ENCODE measurements at regions not wholly inside any gene's neighbourhood (a gene's known extent, or its start where the extent isn't known, plus 50 kb on each side); places are given as distances from the start of the nearest gene placed in this dataset.

- WGBS, 2 donors: 78 to 85% methylated on average over 3 of the region's 3 CpGs
- intact Hi-C loops (cut with DNase I): no loop called here
- Histone ChIP-seq H3K4me1 (no peaks in the 10 kb centered on the region), H3K4me3 (replicated peaks in 1 of 3) (no peak overlapping the region), H3K27ac (no peak overlapping the region), H3K27me3 (no peaks in the 10 kb centered on the region), H3K36me3 (no peaks in the 10 kb centered on the region), H3K9me3 (no peaks in the 10 kb centered on the region)
- TF ChIP-seq CTCF (IDR thresholded peaks at IDR 0.05): no peak
- TF ChIP-seq POLR2A (IDR thresholded peaks at IDR 0.05): no peak
- DNase-seq: no peak
Observed at GRCh38 chr5:4815002-4815401, 325.1 kb upstream of the ADAMTS16 start.

DNA sequence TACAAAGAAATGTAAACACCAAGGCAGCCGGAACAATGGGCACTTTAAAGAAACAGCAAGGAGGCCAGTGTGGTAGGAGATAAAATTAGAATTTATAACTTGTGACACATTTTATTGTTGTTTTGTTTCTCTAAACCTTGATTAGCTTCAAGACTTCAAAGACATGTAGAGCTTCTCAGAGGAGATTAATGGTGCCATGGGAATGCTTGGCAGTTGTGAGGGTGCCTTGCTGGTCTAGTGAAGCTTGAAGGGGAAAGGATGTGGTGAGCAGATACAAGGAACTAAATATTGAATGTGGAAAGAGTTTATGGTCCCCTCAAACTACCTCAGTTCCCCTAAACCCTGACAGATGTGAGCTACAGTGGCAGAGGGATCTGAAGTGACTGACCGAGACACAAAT lies 322.4 kb upstream of the ADAMTS16 start:
- H3K4me3 ChIP-seq (replicated peaks in 1 of 3): no peak overlapping the region
- H3K27ac ChIP-seq: no peak overlapping the region
- TF ChIP-seq CTCF (IDR thresholded peaks at IDR 0.05): no peak
- TF ChIP-seq POLR2A (IDR thresholded peaks at IDR 0.05): no peak
- H3K36me3 ChIP-seq: no peaks in the 10 kb centered on the region
- WGBS, 2 donors: 78 to 84% methylated on average over 2 of the region's 2 CpGs
- no peaks in the 10 kb centered on the region for H3K4me1 ChIP-seq
- no peaks in the 10 kb centered on the region for H3K27me3 ChIP-seq
- intact Hi-C loops (cut with DNase I): no loop called here
- DNase-seq: no peak
- H3K9me3 ChIP-seq: no peaks in the 10 kb centered on the region

DNA sequence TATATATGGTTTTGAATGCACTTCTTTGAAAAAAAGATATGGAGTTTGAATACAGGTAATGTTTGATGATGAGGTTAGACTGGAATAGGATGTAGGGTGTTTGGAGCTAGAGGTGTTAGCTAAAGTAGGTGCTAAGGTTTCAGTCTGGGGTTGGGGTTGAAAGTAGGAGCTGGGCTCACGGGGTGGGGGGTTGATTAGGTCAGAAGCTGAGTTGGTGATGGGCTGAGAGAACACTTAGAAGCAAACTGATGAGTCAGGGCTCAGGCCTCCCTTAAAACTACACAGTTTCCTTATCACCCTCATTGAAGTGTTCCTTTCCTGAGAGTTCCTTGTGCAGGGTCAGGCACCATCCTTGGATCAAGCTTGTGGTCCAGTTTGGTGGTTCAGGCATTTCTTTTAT lies 308.8 kb upstream of the ADAMTS16 start:
- no peak overlapping the region for H3K27ac ChIP-seq
- H3K36me3 ChIP-seq: no peaks in the 10 kb centered on the region
- no peak overlapping the region for H3K4me3 ChIP-seq (replicated peaks in 1 of 3)
- no peak for DNase-seq
- no peaks in the 10 kb centered on the region for H3K27me3 ChIP-seq
- intact Hi-C loops (cut with DNase I): no loop called here
- no peaks in the 10 kb centered on the region for H3K4me1 ChIP-seq
- WGBS, 2 donors: 32 to 45% methylated on average over 1 of the region's 1 CpG
- no peaks in the 10 kb centered on the region for H3K9me3 ChIP-seq
- TF ChIP-seq CTCF (IDR thresholded peaks at IDR 0.05): no peak
- TF ChIP-seq POLR2A (IDR thresholded peaks at IDR 0.05): no peak

DNA sequence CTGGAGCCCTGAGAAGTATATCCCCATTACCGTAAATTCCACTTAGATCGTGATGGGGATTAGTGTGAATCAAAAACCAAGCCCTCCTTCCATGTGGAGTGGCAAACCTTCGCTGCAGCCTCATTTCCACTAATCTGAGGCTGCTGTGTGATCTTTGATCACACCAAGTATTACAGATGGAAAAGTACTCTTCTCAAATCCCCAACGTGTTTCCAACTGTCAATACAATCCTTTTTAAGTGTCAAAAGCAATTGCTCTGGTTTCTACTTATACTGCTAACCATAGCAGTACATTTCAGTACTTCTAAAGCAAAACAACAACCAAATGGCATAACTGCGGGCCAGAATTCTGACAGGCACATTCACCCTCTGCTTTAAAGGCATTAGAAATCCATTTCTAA lies 307.7 kb upstream of the ADAMTS16 start:
- WGBS, 2 donors: 63 to 64% methylated on average over 5 of the region's 5 CpGs
- TF ChIP-seq CTCF (IDR thresholded peaks at IDR 0.05) (no peak), POLR2A (IDR thresholded peaks at IDR 0.05) (no peak)
- no peaks in the 10 kb centered on the region for H3K4me1 ChIP-seq
- no peak overlapping the region for H3K27ac ChIP-seq
- no peaks in the 10 kb centered on the region for H3K27me3 ChIP-seq
- DNase-seq: no peak
- no peaks in the 10 kb centered on the region for H3K36me3 ChIP-seq
- H3K9me3 ChIP-seq: no peaks in the 10 kb centered on the region
- intact Hi-C loops (cut with DNase I): no loop called here
- no peak overlapping the region for H3K4me3 ChIP-seq (replicated peaks in 1 of 3)

DNA sequence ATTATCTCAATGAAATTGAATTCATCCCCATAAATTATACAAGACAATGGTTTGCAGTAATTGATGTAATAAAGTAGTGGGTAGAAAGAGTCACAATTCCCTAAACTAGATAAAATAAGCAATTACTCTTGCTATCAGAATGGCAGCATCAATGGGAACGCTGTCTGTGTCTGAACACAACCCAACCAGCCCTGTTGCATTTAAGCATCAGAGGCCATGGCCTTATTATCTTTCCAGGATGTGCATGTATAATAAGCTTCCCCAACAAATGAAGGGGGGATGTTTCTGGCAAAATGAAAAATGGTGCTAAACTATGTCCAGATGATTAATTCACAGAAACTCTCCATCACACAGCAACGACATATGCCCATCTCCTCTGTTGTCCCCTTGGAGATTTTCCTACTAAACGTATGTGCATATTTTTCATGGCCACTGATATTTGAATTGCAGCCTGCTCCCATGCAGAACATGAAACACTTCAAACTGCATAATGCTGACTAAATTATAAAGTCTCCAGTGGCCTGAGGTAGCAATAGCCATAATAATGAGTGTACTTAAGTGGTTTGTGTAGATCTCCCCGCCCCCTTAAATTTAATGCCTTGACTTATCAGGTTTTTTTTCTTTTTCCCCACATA lies 306.9 kb upstream of the ADAMTS16 start:
- Histone ChIP-seq H3K4me3 (replicated peaks in 1 of 3) (no peak overlapping the region), H3K27me3 (no peaks in the 10 kb centered on the region), H3K36me3 (no peaks in the 10 kb centered on the region), H3K27ac (no peak overlapping the region), H3K4me1 (no peaks in the 10 kb centered on the region), H3K9me3 (no peaks in the 10 kb centered on the region)
- intact Hi-C loops (cut with DNase I): no loop called here
- no peak for DNase-seq
- TF ChIP-seq POLR2A (IDR thresholded peaks at IDR 0.05) (no peak), CTCF (IDR thresholded peaks at IDR 0.05) (no peak)
- WGBS, 2 donors: 60 to 70% methylated on average over 4 of the region's 4 CpGs

Measured in thyroid gland (tissue), 4 donors.